HCT116 (cell line): ENCODE measurements at regions not wholly inside any gene's neighbourhood (a gene's known extent, or its start where the extent isn't known, plus 50 kb on each side); places are given as distances from the start of the nearest gene placed in this dataset.

ENCODE experiments used
- ATAC-seq: fragments of 200-7000 bp; cut with Tn5 transposase; 2 replicates; pipeline ENCODE4 v1.9.1; 2020; ENCODE audit warnings: mild to moderate bottlenecking, moderate library complexity
- BruUV-seq: library from RNA; stranded (reverse); fragments of 400-500 nt; replicated peaks from 2 replicates; lab custom pipeline; 2021; lab: Mats Ljungman, UMichigan
- CTCF ChIA-PET: fragments of 300-600 bp; sonication (Branson Sonifier 250); formaldehyde crosslinking; loops from one replicate; lab custom pipeline; 2021; ENCODE audit warnings: antibody characterized with exemption; lab: Charles Lee
- POLR2A ChIA-PET: fragments of 300-600, 350-600 bp; sonication (Branson Sonifier 250); formaldehyde crosslinking; loops from one replicate; lab custom pipeline; 2021; ENCODE audit warnings: antibody characterized with exemption; lab: Charles Lee
- RAD21 ChIA-PET, 2 experiments: fragments of 300-600 bp; sonication (Branson Sonifier 250); formaldehyde crosslinking; loops; one replicate each; lab custom pipeline; 2023; ENCODE audit warnings: low total read pairs in 2 of 2; ENCODE audit not compliant: uncharacterized antibody in 2 of 2, unreplicated experiment in 2 of 2, low non-redundant PET in 1 of 2; lab: Charles Lee
- DNase-seq: peaks from one replicate; pipeline ENCODE4 v3.0.0-alpha.2; 2010; ENCODE audit warnings: low read depth, low spot score
- H2AFZ ChIP-seq: fragments of 200-600 bp; shearing (Covaris generic), sonication (generic); 2 replicates; pipeline ENCODE4 v1.6.1; 2017; ENCODE audit warnings: low read depth, mixed run types, mixed read lengths, antibody characterized with exemption, low read length; ENCODE audit not compliant: poor library complexity, severe bottlenecking
- H3K27ac ChIP-seq: 2 replicates; pipeline ENCODE4 v1.5.1; 2012; ENCODE audit warnings: low read depth, low read length
- H3K27me3 ChIP-seq: fragments of 200-600 bp; sonication (generic); 2 replicates; pipeline ENCODE4 v1.6.1; 2016; ENCODE audit warnings: mixed run types, low read length, mixed read lengths; ENCODE audit not compliant: insufficient read depth
- H3K36me3 ChIP-seq, 2 experiments: fragments of 200-500 bp in 1 of 2; fragments of 200-600 bp in 1 of 2; sonication (Bioruptor generic) in 1 of 2; sonication (generic) in 1 of 2; 2 replicates each; pipeline versions ENCODE4 v1.5.1 to v1.6.1; 2014 to 2016; ENCODE audit warnings: low read length in 2 of 2, inconsistent platforms in 1 of 2, mixed read lengths in 1 of 2, mixed run types in 1 of 2; ENCODE audit not compliant: insufficient read depth in 2 of 2, control insufficient read depth in 1 of 2
- H3K4me1 ChIP-seq, 2 experiments: fragments of 200-600 bp in 1 of 2; sonication (generic) in 1 of 2; 2 replicates each; pipeline versions ENCODE4 v1.5.1 to v1.6.1; 2012 to 2017; ENCODE audit warnings: low read length in 2 of 2, inconsistent platforms in 1 of 2, mild to moderate bottlenecking in 1 of 2, mixed read lengths in 1 of 2, mixed run types in 1 of 2, moderate library complexity in 1 of 2; ENCODE audit not compliant: insufficient read depth in 2 of 2, control insufficient read depth in 1 of 2
- H3K4me2 ChIP-seq: fragments of 200-600 bp; sonication (generic); 2 replicates; pipeline ENCODE4 v1.6.1; 2017; ENCODE audit warnings: mixed run types, low read length, mixed read lengths
- H3K4me3 ChIP-seq, 2 experiments: fragments of 200-600 bp in 1 of 2; sonication (generic) in 1 of 2; replicated peaks in 1 of 2; 2 replicates each; pipeline ENCODE4 v1.5.1; 2011 to 2016; ENCODE audit warnings: low read length in 2 of 2, control low read depth in 1 of 2, low read depth in 1 of 2, mild to moderate bottlenecking in 1 of 2, mixed read lengths in 1 of 2, mixed run types in 1 of 2
- H3K79me2 ChIP-seq: fragments of 200-600 bp; sonication (generic); 2 replicates; pipeline ENCODE4 v1.6.1; 2017; ENCODE audit warnings: mild to moderate bottlenecking, mixed run types, low read length, moderate library complexity, mixed read lengths; ENCODE audit not compliant: insufficient read depth
- H3K9ac ChIP-seq: fragments of 200-600 bp; sonication (generic); 2 replicates; pipeline ENCODE4 v1.6.1; 2016; ENCODE audit warnings: low read length, mixed read lengths
- H3K9me2 ChIP-seq: fragments of 200-600 bp; sonication (generic), shearing (Covaris generic); 2 replicates; pipeline ENCODE4 v1.6.1; 2017; ENCODE audit warnings: mixed run types, mild to moderate bottlenecking, moderate library complexity; ENCODE audit not compliant: insufficient read depth
- H3K9me3 ChIP-seq, 2 experiments: fragments of 200-500 bp in 1 of 2; fragments of 200-600 bp in 1 of 2; sonication (Bioruptor generic) in 1 of 2; sonication (generic) in 1 of 2; 2 replicates each; pipeline ENCODE4 v1.6.1; 2014 to 2017; ENCODE audit warnings: low read length in 2 of 2, mixed read lengths in 2 of 2, inconsistent platforms in 1 of 2, low read depth in 1 of 2, mild to moderate bottlenecking in 1 of 2, mixed run types in 1 of 2, moderate library complexity in 1 of 2; ENCODE audit not compliant: control insufficient read depth in 1 of 2, insufficient read depth in 1 of 2
- H4K20me1 ChIP-seq: fragments of 200-600 bp; sonication (generic), shearing (Covaris generic); 2 replicates; pipeline ENCODE4 v1.6.1; 2017; ENCODE audit warnings: mixed run types, mild to moderate bottlenecking, moderate library complexity; ENCODE audit not compliant: insufficient read depth
- CBX3 ChIP-seq: IDR thresholded peaks from 2 replicates; pipeline ENCODE4 v1.6.1; 2012; ENCODE audit warnings: low read depth
- CEBPB ChIP-seq: IDR thresholded peaks from 2 replicates; pipeline ENCODE4 v1.6.1; 2012; ENCODE audit warnings: low read depth
- ELF1 ChIP-seq: IDR thresholded peaks from 2 replicates; pipeline ENCODE4 v1.6.1; 2012; ENCODE audit warnings: low read depth, borderline replicate concordance
- EZH2phosphoT487 ChIP-seq: fragments of 200-600 bp; IDR thresholded peaks from 2 replicates; pipeline ENCODE4 v1.6.1; 2018; ENCODE audit warnings: antibody characterized with exemption, borderline replicate concordance
- FOSL1 ChIP-seq: IDR thresholded peaks from 2 replicates; pipeline ENCODE4 v1.6.1; 2012; ENCODE audit warnings: low read depth
- SP1 ChIP-seq: IDR thresholded peaks from 2 replicates; pipeline ENCODE4 v1.6.1; 2012; ENCODE audit warnings: low read depth
- ZFX ChIP-seq: fragments of 450-650 bp; IDR thresholded peaks from 2 replicates; pipeline ENCODE4 v1.6.1; 2017
- intact Hi-C: fragments of 100-400 bp; cut with micrococcal nuclease; formaldehyde crosslinking; loops from 2 replicates; pipeline ENCODE4 v1.10.0; 2022
- TF ChIP-seq, protein P1 (sequence below): IDR thresholded peaks from 2 replicates; pipeline ENCODE4 v1.6.1; 2012; ENCODE audit warnings: low read depth
- TF ChIP-seq, protein P2 (sequence below): IDR thresholded peaks from 2 replicates; pipeline ENCODE4 v1.6.1; 2012
- TF ChIP-seq, protein P3 (sequence below): IDR thresholded peaks from 2 replicates; pipeline ENCODE4 v1.6.1; 2012
- TF ChIP-seq, protein P4 (sequence below), 3 experiments: fragments of 200-600 bp in 1 of 3; sonication (generic) in 1 of 3; IDR thresholded peaks in 2 of 3; conservative IDR thresholded peaks in 1 of 3; 2 replicates each; pipeline ENCODE4 v1.5.1; 2012 to 2017; ENCODE audit warnings: low read depth in 2 of 3, low read length in 2 of 3, antibody characterized with exemption in 1 of 3, borderline replicate concordance in 1 of 3, control low read depth in 1 of 3, mild to moderate bottlenecking in 1 of 3, mixed read lengths in 1 of 3, mixed run types in 1 of 3, moderate library complexity in 1 of 3; ENCODE audit not compliant: insufficient read depth in 1 of 3
- TF ChIP-seq, protein P5 (sequence below): IDR thresholded peaks from 2 replicates; pipeline ENCODE4 v1.6.1; 2011; ENCODE audit warnings: mild to moderate bottlenecking, low read length, moderate library complexity; ENCODE audit not compliant: insufficient replicate concordance; ENCODE audit errors: extremely low read depth

DNA sequence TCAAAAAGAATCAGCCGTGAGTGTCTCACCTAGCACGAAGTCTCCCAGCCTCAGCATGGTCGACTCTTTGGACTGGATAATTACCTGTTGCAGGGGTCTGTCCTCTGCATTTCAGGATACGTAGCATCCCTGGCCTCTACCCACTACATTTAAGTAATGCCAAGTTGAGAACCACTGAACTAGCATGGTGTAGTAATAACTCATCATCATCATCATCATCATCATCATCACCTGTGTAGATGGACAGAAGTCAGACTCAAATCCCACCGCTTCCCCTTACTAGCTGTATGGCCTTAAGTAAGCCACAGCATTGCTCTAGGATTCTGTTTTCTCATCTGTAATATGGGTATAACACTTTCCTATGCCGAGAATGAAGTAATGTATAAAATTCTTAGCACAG, 373.1 kb upstream of the XYLT1 start (continued):
- no peak for TF ChIP-seq FOSL1
- no peak for TF ChIP-seq ELF1
- TF ChIP-seq, protein P1, sequence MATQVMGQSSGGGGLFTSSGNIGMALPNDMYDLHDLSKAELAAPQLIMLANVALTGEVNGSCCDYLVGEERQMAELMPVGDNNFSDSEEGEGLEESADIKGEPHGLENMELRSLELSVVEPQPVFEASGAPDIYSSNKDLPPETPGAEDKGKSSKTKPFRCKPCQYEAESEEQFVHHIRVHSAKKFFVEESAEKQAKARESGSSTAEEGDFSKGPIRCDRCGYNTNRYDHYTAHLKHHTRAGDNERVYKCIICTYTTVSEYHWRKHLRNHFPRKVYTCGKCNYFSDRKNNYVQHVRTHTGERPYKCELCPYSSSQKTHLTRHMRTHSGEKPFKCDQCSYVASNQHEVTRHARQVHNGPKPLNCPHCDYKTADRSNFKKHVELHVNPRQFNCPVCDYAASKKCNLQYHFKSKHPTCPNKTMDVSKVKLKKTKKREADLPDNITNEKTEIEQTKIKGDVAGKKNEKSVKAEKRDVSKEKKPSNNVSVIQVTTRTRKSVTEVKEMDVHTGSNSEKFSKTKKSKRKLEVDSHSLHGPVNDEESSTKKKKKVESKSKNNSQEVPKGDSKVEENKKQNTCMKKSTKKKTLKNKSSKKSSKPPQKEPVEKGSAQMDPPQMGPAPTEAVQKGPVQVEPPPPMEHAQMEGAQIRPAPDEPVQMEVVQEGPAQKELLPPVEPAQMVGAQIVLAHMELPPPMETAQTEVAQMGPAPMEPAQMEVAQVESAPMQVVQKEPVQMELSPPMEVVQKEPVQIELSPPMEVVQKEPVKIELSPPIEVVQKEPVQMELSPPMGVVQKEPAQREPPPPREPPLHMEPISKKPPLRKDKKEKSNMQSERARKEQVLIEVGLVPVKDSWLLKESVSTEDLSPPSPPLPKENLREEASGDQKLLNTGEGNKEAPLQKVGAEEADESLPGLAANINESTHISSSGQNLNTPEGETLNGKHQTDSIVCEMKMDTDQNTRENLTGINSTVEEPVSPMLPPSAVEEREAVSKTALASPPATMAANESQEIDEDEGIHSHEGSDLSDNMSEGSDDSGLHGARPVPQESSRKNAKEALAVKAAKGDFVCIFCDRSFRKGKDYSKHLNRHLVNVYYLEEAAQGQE, result no peak
- no peak for TF ChIP-seq CEBPB

DNA sequence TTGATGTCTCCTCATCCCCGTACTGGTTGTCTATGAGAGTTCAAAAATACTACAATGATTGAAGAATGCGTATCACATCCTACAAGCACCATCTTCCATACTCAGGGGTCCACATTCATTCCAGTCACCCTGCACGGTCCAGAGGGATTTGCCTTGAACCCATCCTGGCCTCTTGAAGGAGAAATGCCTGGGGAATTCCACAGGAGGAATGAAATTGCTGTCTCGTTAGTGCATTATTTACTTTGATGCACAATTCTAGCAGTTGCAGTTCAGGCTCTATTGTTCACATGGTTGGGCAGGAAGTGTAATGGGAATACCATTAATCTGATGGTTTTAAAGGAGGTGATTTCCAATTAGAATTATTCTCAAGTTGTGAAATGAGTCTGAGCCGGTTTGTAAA, 369.1 kb upstream of the XYLT1 start:
- ATAC-seq (no peak), DNase-seq (no peak)
- POLR2A ChIA-PET, result no interaction called here
- H3K4me1 ChIP-seq, result peaks cover 0 to 11% of the 10 kb centered on the region in 2 experiments; a peak in 2 of 4 replicates
- H3K79me2 ChIP-seq, result no peaks in the 10 kb centered on the region
- no peak overlapping the region for H3K9ac ChIP-seq
- intact Hi-C loops, result no loop called here
- no peaks in the 10 kb centered on the region for H4K20me1 ChIP-seq
- RAD21 ChIA-PET, result no interaction called here
- no peak overlapping the region for H3K4me3 ChIP-seq
- no TSS peak for BruUV-seq
- H3K36me3 ChIP-seq, result no peaks in the 10 kb centered on the region
- H3K4me2 ChIP-seq, result no peak overlapping the region
- CTCF ChIA-PET, result no interaction called here
- no peak overlapping the region for H3K27ac ChIP-seq
- peaks cover 5% of the 10 kb centered on the region; the same call in 1 of the 2 replicates for H3K27me3 ChIP-seq
- H2AFZ ChIP-seq, result no peak overlapping the region
- H3K9me2 ChIP-seq, result no peaks in the 10 kb centered on the region
- no peaks in the 10 kb centered on the region for H3K9me3 ChIP-seq
- TF ChIP-seq CEBPB (no peak), CBX3 (no peak), SP1 (no peak), EZH2phosphoT487 (no peak), ZFX (no peak)
- TF ChIP-seq, protein P2, sequence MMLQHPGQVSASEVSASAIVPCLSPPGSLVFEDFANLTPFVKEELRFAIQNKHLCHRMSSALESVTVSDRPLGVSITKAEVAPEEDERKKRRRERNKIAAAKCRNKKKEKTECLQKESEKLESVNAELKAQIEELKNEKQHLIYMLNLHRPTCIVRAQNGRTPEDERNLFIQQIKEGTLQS, result no peak
- TF ChIP-seq, protein P3, sequence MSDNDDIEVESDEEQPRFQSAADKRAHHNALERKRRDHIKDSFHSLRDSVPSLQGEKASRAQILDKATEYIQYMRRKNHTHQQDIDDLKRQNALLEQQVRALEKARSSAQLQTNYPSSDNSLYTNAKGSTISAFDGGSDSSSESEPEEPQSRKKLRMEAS, result no peak
- TF ChIP-seq, protein P4, sequence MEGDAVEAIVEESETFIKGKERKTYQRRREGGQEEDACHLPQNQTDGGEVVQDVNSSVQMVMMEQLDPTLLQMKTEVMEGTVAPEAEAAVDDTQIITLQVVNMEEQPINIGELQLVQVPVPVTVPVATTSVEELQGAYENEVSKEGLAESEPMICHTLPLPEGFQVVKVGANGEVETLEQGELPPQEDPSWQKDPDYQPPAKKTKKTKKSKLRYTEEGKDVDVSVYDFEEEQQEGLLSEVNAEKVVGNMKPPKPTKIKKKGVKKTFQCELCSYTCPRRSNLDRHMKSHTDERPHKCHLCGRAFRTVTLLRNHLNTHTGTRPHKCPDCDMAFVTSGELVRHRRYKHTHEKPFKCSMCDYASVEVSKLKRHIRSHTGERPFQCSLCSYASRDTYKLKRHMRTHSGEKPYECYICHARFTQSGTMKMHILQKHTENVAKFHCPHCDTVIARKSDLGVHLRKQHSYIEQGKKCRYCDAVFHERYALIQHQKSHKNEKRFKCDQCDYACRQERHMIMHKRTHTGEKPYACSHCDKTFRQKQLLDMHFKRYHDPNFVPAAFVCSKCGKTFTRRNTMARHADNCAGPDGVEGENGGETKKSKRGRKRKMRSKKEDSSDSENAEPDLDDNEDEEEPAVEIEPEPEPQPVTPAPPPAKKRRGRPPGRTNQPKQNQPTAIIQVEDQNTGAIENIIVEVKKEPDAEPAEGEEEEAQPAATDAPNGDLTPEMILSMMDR (IDR thresholded peaks at IDR 0.05 in 2 of 3, conservative IDR thresholded peaks at IDR 0.05 in 1 of 3; ENCODE audit: borderline replicate concordance in 1 of 3, insufficient read depth in 1 of 3, low read depth in 2 of 3, low read length in 2 of 3), result no peak
- TF ChIP-seq, protein P1, result no peak
- TF ChIP-seq, protein P5, sequence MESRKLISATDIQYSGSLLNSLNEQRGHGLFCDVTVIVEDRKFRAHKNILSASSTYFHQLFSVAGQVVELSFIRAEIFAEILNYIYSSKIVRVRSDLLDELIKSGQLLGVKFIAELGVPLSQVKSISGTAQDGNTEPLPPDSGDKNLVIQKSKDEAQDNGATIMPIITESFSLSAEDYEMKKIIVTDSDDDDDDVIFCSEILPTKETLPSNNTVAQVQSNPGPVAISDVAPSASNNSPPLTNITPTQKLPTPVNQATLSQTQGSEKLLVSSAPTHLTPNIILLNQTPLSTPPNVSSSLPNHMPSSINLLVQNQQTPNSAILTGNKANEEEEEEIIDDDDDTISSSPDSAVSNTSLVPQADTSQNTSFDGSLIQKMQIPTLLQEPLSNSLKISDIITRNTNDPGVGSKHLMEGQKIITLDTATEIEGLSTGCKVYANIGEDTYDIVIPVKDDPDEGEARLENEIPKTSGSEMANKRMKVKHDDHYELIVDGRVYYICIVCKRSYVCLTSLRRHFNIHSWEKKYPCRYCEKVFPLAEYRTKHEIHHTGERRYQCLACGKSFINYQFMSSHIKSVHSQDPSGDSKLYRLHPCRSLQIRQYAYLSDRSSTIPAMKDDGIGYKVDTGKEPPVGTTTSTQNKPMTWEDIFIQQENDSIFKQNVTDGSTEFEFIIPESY, result no peak
